ENCODE measurements at regions not wholly inside any gene's neighbourhood (a gene's known extent, or its start where the extent isn't known, plus 50 kb on each side); places are given as distances from the start of the nearest gene placed in this dataset.
A peak's percentile ranks its signal among the peaks of the same experiment; 100 is the strongest.

GRCh38 chr10:21265622-21266021 lies 259.9 kb downstream of the SKIDA1 start:
- no peaks in the 10 kb centered on the region for H3K36me3 ChIP-seq (ENCODE audit: control insufficient read depth in 2 of 3, insufficient read depth in 3 of 3, low read length in 3 of 3)
- H3K9ac ChIP-seq (ENCODE audit: low read length in 3 of 3) = no peak overlapping the region
- H3K9me3 ChIP-seq (ENCODE audit: control insufficient read depth in 2 of 3, insufficient read depth in 1 of 3, low read length in 3 of 3) = no peaks in the 10 kb centered on the region
- intact Hi-C loops (cut with DNase I) = loop anchor here (5.0 to 10.0 kb wide), 2 partner anchors 181 to 408 kb away; no protein-coding TSS in a partner anchor
- no peak overlapping the region for H3K4me3 ChIP-seq (ENCODE audit: low read length in 3 of 3)
- H3K27me3 ChIP-seq (ENCODE audit: control insufficient read depth, insufficient read depth, low read length) = no peaks in the 10 kb centered on the region
- no peak for TF ChIP-seq CTCF (IDR thresholded peaks at IDR 0.05; ENCODE audit: borderline replicate concordance, extremely low read depth, insufficient read depth)
- DNase-seq (no peak), FAIRE-seq (no peak)
- H3K4me1 ChIP-seq (ENCODE audit: control insufficient read depth in 2 of 3, insufficient read depth in 2 of 3, low read depth in 1 of 3, low read length in 3 of 3) = no peaks in the 10 kb centered on the region
- H3K27ac ChIP-seq (ENCODE audit: low read depth in 2 of 2, low read length in 2 of 2) = no peak overlapping the region

DNA sequence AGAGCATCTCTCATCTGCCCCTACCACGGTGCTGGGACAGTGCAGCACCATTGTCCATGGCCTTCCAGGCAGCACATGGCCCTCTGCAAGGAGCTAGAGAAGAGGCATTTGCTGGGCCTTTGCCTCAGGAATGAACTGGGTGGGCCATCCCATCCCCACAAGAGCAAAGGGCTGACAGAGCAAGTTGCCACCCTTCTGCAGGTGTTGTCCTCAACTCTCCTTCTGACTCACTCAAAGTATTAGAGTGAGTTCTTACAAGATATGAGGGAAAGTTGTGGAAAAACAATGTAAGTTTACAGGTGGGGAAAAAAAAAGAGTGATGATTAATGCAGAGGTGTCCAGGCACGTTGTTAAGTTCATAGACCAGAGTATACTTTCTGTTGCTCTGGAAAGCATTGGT lies 261.2 kb downstream of the SKIDA1 start:
- Histone ChIP-seq H3K27ac (ENCODE audit: low read depth in 2 of 2, low read length in 2 of 2) (no peak overlapping the region), H3K9me3 (ENCODE audit: control insufficient read depth in 2 of 3, insufficient read depth in 1 of 3, low read length in 3 of 3) (no peaks in the 10 kb centered on the region), H3K4me3 (ENCODE audit: low read length in 3 of 3) (no peak overlapping the region), H3K9ac (ENCODE audit: low read length in 3 of 3) (no peak overlapping the region), H3K36me3 (ENCODE audit: control insufficient read depth in 2 of 3, insufficient read depth in 3 of 3, low read length in 3 of 3) (no peaks in the 10 kb centered on the region), H3K27me3 (ENCODE audit: control insufficient read depth, insufficient read depth, low read length) (no peaks in the 10 kb centered on the region), H3K4me1 (ENCODE audit: control insufficient read depth in 2 of 3, insufficient read depth in 2 of 3, low read depth in 1 of 3, low read length in 3 of 3) (no peaks in the 10 kb centered on the region)
- no peak for TF ChIP-seq CTCF (IDR thresholded peaks at IDR 0.05; ENCODE audit: borderline replicate concordance, extremely low read depth, insufficient read depth)
- DNase-seq (no peak), FAIRE-seq (no peak)
- intact Hi-C loops (cut with DNase I) = loop anchor here (10.0 kb wide), 1 partner anchor 179 kb away; no protein-coding TSS in a partner anchor

DNA sequence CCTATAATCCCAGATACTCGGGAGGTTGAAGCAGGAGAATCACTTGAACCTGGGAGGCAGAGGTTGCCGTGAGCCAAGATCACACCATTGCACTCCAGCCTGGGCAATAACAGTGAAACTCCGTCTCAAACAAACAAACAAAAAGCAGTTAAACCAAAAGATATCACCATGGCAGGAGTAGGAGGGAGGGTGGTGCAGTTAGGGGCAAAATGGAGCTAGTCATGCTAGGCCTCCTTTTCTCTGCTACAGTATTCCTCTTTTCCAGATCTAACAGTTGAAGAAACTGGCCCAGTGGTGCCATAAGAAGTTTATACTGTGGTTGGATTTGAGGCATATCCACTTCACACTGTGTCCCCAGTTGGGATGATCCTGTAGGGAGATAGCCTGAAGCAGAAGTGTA lies 261.6 kb downstream of the SKIDA1 start:
- Histone ChIP-seq H3K9ac (ENCODE audit: low read length in 3 of 3) (no peak overlapping the region), H3K27ac (ENCODE audit: low read depth in 2 of 2, low read length in 2 of 2) (no peak overlapping the region), H3K9me3 (ENCODE audit: control insufficient read depth in 2 of 3, insufficient read depth in 1 of 3, low read length in 3 of 3) (no peaks in the 10 kb centered on the region), H3K4me3 (ENCODE audit: low read length in 3 of 3) (no peak overlapping the region), H3K27me3 (ENCODE audit: control insufficient read depth, insufficient read depth, low read length) (no peaks in the 10 kb centered on the region), H3K36me3 (ENCODE audit: control insufficient read depth in 2 of 3, insufficient read depth in 3 of 3, low read length in 3 of 3) (no peaks in the 10 kb centered on the region), H3K4me1 (ENCODE audit: control insufficient read depth in 2 of 3, insufficient read depth in 2 of 3, low read depth in 1 of 3, low read length in 3 of 3) (no peaks in the 10 kb centered on the region)
- DNase-seq = no peak
- intact Hi-C loops (cut with DNase I) = loop anchor here (10.0 kb wide), 1 partner anchor 179 kb away; no protein-coding TSS in a partner anchor
- no peak for TF ChIP-seq CTCF (IDR thresholded peaks at IDR 0.05; ENCODE audit: borderline replicate concordance, extremely low read depth, insufficient read depth)
- FAIRE-seq = no peak

DNA sequence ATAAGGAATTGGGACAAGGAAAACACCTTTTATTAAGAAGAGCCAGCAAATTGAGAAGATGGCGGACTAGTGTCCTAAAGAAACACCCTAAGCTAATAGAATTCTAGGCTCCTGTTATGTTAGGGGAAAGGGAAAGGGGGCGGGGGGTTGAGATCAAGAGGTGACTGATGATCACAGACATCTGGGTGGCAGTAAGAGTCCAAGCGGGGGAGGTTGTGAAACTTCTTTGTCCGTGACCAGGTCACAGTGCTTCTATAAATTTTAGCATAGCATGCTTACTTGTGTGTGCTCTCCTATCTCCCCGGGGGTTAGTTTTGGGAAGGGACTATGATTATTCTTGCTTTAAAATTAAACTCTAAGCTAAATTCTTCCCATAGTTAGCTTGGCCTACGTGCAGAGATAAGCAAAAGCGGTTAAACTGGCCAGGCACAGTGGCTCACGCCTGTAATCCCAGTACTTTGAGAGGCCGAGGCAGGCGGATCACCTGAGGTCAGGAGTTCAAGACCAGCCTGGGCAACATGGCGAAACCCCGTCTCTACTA lies 262.1 kb downstream of the SKIDA1 start:
- Histone ChIP-seq H3K4me3 (ENCODE audit: low read length in 3 of 3) (no peak overlapping the region), H3K9ac (ENCODE audit: low read length in 3 of 3) (no peak overlapping the region), H3K36me3 (ENCODE audit: control insufficient read depth in 2 of 3, insufficient read depth in 3 of 3, low read length in 3 of 3) (no peaks in the 10 kb centered on the region), H3K27me3 (ENCODE audit: control insufficient read depth, insufficient read depth, low read length) (no peaks in the 10 kb centered on the region), H3K9me3 (ENCODE audit: control insufficient read depth in 2 of 3, insufficient read depth in 1 of 3, low read length in 3 of 3) (no peaks in the 10 kb centered on the region), H3K4me1 (ENCODE audit: control insufficient read depth in 2 of 3, insufficient read depth in 2 of 3, low read depth in 1 of 3, low read length in 3 of 3) (no peaks in the 10 kb centered on the region), H3K27ac (ENCODE audit: low read depth in 2 of 2, low read length in 2 of 2) (no peak overlapping the region)
- FAIRE-seq = no peak
- peak in 3 of 5 donors; percentile 14 to 55 (median 53) for DNase-seq
- intact Hi-C loops (cut with DNase I) = loop anchor here (10.0 kb wide), 1 partner anchor 179 kb away; no protein-coding TSS in a partner anchor
- no peak for TF ChIP-seq CTCF (IDR thresholded peaks at IDR 0.05; ENCODE audit: borderline replicate concordance, extremely low read depth, insufficient read depth)
